Hepatocyte (in vitro differentiated cells): ENCODE measurements at regions not wholly inside any gene's neighbourhood (a gene's known extent, or its start where the extent isn't known, plus 50 kb on each side); places are given as distances from the start of the nearest gene placed in this dataset.

Experiments used
- CTCF ChIP-seq: fragments of 200-600 bp; sonication (generic); IDR thresholded peaks from 2 replicates; pipeline ENCODE4 v1.5.1; 2016; ENCODE audit warnings: antibody characterized with exemption, mild to moderate bottlenecking; ENCODE audit not compliant: poor library complexity
- EZH2 ChIP-seq: fragments of 200-600 bp; sonication (generic); IDR thresholded peaks from 2 replicates; pipeline ENCODE4 v1.6.1; 2016; ENCODE audit warnings: antibody characterized with exemption, mild to moderate bottlenecking, borderline replicate concordance

- TF ChIP-seq CTCF (no peak), EZH2 (no peak)
Measured at GRCh38 chr18:51802569-51803428, 537.2 kb upstream of the DCC start.
